ENCODE measurements at regions not wholly inside any gene's neighbourhood (a gene's known extent, or its start where the extent isn't known, plus 50 kb on each side); places are given as distances from the start of the nearest gene placed in this dataset.

DNA sequence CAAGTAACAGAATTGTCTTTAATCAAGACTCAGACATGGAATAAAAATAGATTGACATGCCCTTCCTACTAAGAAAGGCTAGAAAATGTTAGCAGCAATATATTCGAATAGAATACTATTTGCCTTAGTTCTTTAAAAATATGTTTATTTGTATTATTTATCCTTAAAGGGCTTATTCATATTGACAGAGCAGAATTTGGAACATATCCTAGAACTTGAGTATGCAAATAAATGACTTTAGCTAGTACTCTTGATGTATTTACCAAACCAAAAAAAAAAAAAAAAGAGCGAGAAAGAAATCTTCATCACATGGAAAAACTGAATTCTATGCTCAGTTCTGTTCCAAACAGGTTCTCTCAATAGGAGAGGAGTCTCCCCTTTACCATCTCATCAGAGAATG is 68.9 kb upstream of the PPARGC1A start:
- TF ChIP-seq, protein P1, sequence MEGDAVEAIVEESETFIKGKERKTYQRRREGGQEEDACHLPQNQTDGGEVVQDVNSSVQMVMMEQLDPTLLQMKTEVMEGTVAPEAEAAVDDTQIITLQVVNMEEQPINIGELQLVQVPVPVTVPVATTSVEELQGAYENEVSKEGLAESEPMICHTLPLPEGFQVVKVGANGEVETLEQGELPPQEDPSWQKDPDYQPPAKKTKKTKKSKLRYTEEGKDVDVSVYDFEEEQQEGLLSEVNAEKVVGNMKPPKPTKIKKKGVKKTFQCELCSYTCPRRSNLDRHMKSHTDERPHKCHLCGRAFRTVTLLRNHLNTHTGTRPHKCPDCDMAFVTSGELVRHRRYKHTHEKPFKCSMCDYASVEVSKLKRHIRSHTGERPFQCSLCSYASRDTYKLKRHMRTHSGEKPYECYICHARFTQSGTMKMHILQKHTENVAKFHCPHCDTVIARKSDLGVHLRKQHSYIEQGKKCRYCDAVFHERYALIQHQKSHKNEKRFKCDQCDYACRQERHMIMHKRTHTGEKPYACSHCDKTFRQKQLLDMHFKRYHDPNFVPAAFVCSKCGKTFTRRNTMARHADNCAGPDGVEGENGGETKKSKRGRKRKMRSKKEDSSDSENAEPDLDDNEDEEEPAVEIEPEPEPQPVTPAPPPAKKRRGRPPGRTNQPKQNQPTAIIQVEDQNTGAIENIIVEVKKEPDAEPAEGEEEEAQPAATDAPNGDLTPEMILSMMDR (IDR thresholded peaks at IDR 0.05 in 4 of 5, conservative IDR thresholded peaks at IDR 0.05 in 1 of 5) = no peak
- no peak for TF ChIP-seq POLR2A (IDR thresholded peaks at IDR 0.05)
